GM12878 (cell line): ENCODE measurements at regions not wholly inside any gene's neighbourhood (a gene's known extent, or its start where the extent isn't known, plus 50 kb on each side); places are given as distances from the start of the nearest gene placed in this dataset.

ENCODE experiments used
- ATAC-seq: fragments of 200-7000 bp; cut with Tn5 transposase; 3 replicates; pipeline ENCODE4 v1.9.1; 2020; ENCODE audit warnings: mild to moderate bottlenecking, moderate library complexity
- BruUV-seq: library from RNA; stranded (reverse); fragments of 400-500 nt; replicated peaks from 2 replicates; lab custom pipeline; 2021; lab: Mats Ljungman, UMichigan
- CTCF ChIA-PET: fragments of 300-600 bp; sonication (Branson Sonifier 250); formaldehyde crosslinking; extraction: SDS; loops from one replicate; lab custom pipeline; 2021; ENCODE audit warnings: inconsistent platforms; lab: Yijun Ruan, JAX
- POLR2A ChIA-PET: fragments of 350-600 bp; formaldehyde crosslinking; extraction: SDS; loops from one replicate; lab custom pipeline; 2021; ENCODE audit warnings: inconsistent platforms; lab: Charles Lee
- RAD21 ChIA-PET: fragments of 300-600 bp; sonication (Branson Sonifier 250); formaldehyde crosslinking; loops from one replicate; lab custom pipeline; 2023; ENCODE audit warnings: antibody characterized with exemption; ENCODE audit not compliant: unreplicated experiment; lab: Charles Lee
- SMC1A ChIA-PET: fragments of 300-600 bp; sonication (Branson Sonifier 250); formaldehyde crosslinking; loops from one replicate; lab custom pipeline; 2023; ENCODE audit not compliant: unreplicated experiment, uncharacterized antibody; lab: Charles Lee
- DNase-seq: peaks from one replicate; pipeline ENCODE4 v3.0.0-alpha.2; 2011; ENCODE audit warnings: low read depth, low spot score
- FAIRE-seq: peaks from 3 replicates; lab custom pipeline; 2011; peaks lifted over from hg19 to GRCh38; lab: Jason Lieb, UNC
- H2AFZ ChIP-seq: 2 replicates; pipeline ENCODE4 v1.6.0; 2011; ENCODE audit warnings: low read depth, low read length, control low read depth; ENCODE audit not compliant: control insufficient read depth
- H3K27ac ChIP-seq: 2 replicates; pipeline ENCODE4 v1.5.1; 2011; ENCODE audit warnings: control low read depth; ENCODE audit not compliant: control insufficient read depth, insufficient read depth
- H3K27me3 ChIP-seq, 2 experiments: replicated peaks in 1 of 2; 2 replicates each; pipeline versions ENCODE4 v1.6.0 to v1.6.1; 2011; ENCODE audit warnings: low read length in 1 of 2; ENCODE audit not compliant: control insufficient read depth in 2 of 2, insufficient read depth in 2 of 2
- H3K36me3 ChIP-seq, 2 experiments: 2 replicates each; pipeline ENCODE4 v1.5.1; 2011; ENCODE audit warnings: low read length in 1 of 2; ENCODE audit not compliant: control insufficient read depth in 2 of 2, insufficient read depth in 2 of 2
- H3K4me1 ChIP-seq: 2 replicates; pipeline ENCODE4 v1.6.1; 2011; ENCODE audit warnings: mild to moderate bottlenecking, low read length, moderate library complexity, mixed read lengths; ENCODE audit not compliant: control insufficient read depth, insufficient read depth
- H3K4me2 ChIP-seq: 2 replicates; pipeline ENCODE4 v1.6.0; 2011; ENCODE audit warnings: control low read depth; ENCODE audit not compliant: control insufficient read depth, insufficient read depth
- H3K4me3 ChIP-seq: fragments of 200-600 bp; sonication (generic); 2 replicates; pipeline ENCODE4 v1.5.1; 2016
- H3K79me2 ChIP-seq: 2 replicates; pipeline ENCODE4 v1.6.0; 2011; ENCODE audit warnings: low read length; ENCODE audit not compliant: control insufficient read depth, insufficient read depth
- H3K9ac ChIP-seq: 2 replicates; pipeline ENCODE4 v1.8.0; 2011; ENCODE audit warnings: low read length, control low read depth, mixed read lengths; ENCODE audit not compliant: control insufficient read depth, insufficient read depth
- H3K9me3 ChIP-seq: replicated peaks from 3 replicates; pipeline ENCODE4 v1.5.1; 2011; ENCODE audit warnings: mild to moderate bottlenecking, low read length; ENCODE audit not compliant: control insufficient read depth, insufficient read depth
- H4K20me1 ChIP-seq: 2 replicates; pipeline ENCODE4 v1.6.0; 2011; ENCODE audit not compliant: control insufficient read depth, insufficient read depth
- ASH2L ChIP-seq: fragments of 300-600, 200-600 bp; sonication (generic); IDR thresholded peaks from 2 replicates; pipeline ENCODE4 v1.6.1; 2017; ENCODE audit warnings: low read depth, mild to moderate bottlenecking, borderline replicate concordance
- BACH1 ChIP-seq: fragments of 450-650 bp; IDR thresholded peaks from 2 replicates; pipeline ENCODE4 v1.6.1; 2017; ENCODE audit warnings: mild to moderate bottlenecking, borderline replicate concordance
- BHLHE40 ChIP-seq, 2 experiments: fragments of 450-650 bp in 1 of 2; IDR thresholded peaks; 2 replicates each; pipeline ENCODE4 v1.6.1; 2011 to 2017; ENCODE audit warnings: low read depth in 2 of 2, borderline replicate concordance in 1 of 2, improper control_type of control experiment in 1 of 2, low read length in 1 of 2, mild to moderate bottlenecking in 1 of 2
- CHD1 ChIP-seq: IDR thresholded peaks from 2 replicates; pipeline ENCODE4 v1.6.1; 2012; ENCODE audit warnings: low read depth, low read length, improper control_type of control experiment
- CHD2 ChIP-seq: IDR thresholded peaks from 2 replicates; pipeline ENCODE4 v1.6.1; 2011; ENCODE audit warnings: low read depth, low read length, improper control_type of control experiment, borderline replicate concordance
- CHD4 ChIP-seq: fragments of 200-600 bp; sonication (generic); IDR thresholded peaks from 2 replicates; pipeline ENCODE4 v1.6.1; 2016; ENCODE audit warnings: mild to moderate bottlenecking
- DPF2 ChIP-seq: fragments of 450-650 bp; IDR thresholded peaks from 2 replicates; pipeline ENCODE4 v1.6.1; 2017; ENCODE audit warnings: mild to moderate bottlenecking
- EED ChIP-seq: sonication (generic); IDR thresholded peaks from 2 replicates; pipeline ENCODE4 v1.6.1; 2016; ENCODE audit warnings: antibody characterized with exemption, low read depth
- FOS ChIP-seq: IDR thresholded peaks from 3 replicates; pipeline ENCODE4 v1.6.1; 2011; ENCODE audit warnings: borderline replicate concordance; ENCODE audit not compliant: insufficient read length; ENCODE audit errors: extremely low read depth
- IRF4 ChIP-seq: IDR thresholded peaks from 2 replicates; pipeline ENCODE4 v1.6.1; 2011; ENCODE audit warnings: low read depth, low read length
- JUND ChIP-seq: IDR thresholded peaks from 2 replicates; pipeline ENCODE4 v1.6.1; 2012; ENCODE audit warnings: low read depth, mild to moderate bottlenecking, low read length, improper control_type of control experiment, moderate library complexity
- NBN ChIP-seq: fragments of 450-650 bp; IDR thresholded peaks from 2 replicates; pipeline ENCODE4 v1.6.1; 2016
- RELA ChIP-seq: fragments of 450-650 bp; IDR thresholded peaks from 2 replicates; pipeline ENCODE4 v1.8.0; 2014; ENCODE audit warnings: borderline replicate concordance; ENCODE audit not compliant: partially characterized antibody
- RUNX3 ChIP-seq: IDR thresholded peaks from 2 replicates; pipeline ENCODE4 v1.6.1; 2012; ENCODE audit warnings: low read length, inconsistent platforms
- ZNF207 ChIP-seq: fragments of 450-650 bp; IDR thresholded peaks from 2 replicates; pipeline ENCODE4 v1.6.1; 2014; ENCODE audit warnings: antibody characterized with exemption, mild to moderate bottlenecking, borderline replicate concordance
- ZNF384 ChIP-seq: IDR thresholded peaks from 2 replicates; pipeline ENCODE4 v1.6.1; 2012; ENCODE audit warnings: low read depth, mild to moderate bottlenecking, low read length, improper control_type of control experiment, borderline replicate concordance
- WGBS: methylation state at CpG from one replicate; pipeline ENCODE4 v1.1.6; 2016; ENCODE audit warnings: low lambda C conversion rate; ENCODE audit not compliant: insufficient replicate concordance, insufficient coverage; ENCODE audit errors: missing lambda C conversion rate; 5-methylcytosine and 5-hydroxymethylcytosine counted together
- in situ Hi-C: fragments of 300-500 bp; cut with MboI; formaldehyde crosslinking; loops from 9 replicates; pipeline ENCODE4 v1.14.3; 2018; ENCODE audit warnings: mixed read lengths
- intact Hi-C: fragments of 100-400 bp; cut with micrococcal nuclease; formaldehyde crosslinking; loops from one replicate; pipeline ENCODE4 v1.14.2; 2022; ENCODE audit not compliant: unreplicated experiment
- TF ChIP-seq, protein P1 (sequence below): fragments of 450-650 bp; IDR thresholded peaks from 2 replicates; pipeline ENCODE4 v1.6.1; 2018; ENCODE audit warnings: mild to moderate bottlenecking, low read depth, moderate library complexity; ENCODE audit not compliant: partially characterized antibody
- TF ChIP-seq, protein P2 (sequence below): fragments of 450-650 bp; IDR thresholded peaks from 2 replicates; pipeline ENCODE4 v1.6.1; 2017; ENCODE audit warnings: borderline replicate concordance
- TF ChIP-seq, protein P3 (sequence below): fragments of 450-650 bp; formaldehyde crosslinking; IDR thresholded peaks from 2 replicates; pipeline ENCODE4 v1.4.0; 2022; ENCODE audit warnings: mild to moderate bottlenecking, moderate library complexity

DNA sequence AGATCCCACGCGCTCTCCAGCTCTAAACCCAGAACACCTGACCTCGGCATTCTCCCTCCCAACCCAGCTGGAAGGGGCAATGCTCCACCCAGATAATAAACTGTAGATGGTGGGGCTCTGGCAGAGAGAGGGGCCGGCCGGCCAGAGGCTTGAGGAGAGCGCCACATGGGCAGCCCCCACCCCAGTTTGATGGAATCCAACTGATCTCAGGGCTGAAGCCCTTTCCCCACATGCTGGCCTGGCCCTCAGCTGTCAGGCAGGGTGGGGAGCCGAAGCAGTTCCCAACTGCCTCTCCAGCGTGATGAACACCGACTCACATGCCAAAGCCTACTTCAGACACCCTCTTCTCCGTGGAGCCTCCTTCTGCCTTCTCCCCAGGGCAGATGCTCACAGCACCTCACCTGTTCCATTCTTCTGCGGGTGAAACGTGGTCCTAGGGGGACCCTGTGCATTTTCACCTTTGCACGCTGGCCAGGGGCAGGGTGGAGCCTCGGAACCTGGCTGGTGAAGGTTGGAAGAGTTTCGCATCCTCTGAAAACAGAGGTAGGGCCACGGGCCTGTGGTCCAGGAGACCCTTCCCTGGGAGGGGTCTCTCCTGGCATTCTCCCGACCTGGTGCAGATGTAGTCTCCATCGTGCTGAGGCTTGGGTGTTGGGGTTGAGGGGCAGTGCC lies 65.7 kb upstream of the ZNF469 start:
- Histone ChIP-seq H3K9ac (no peak overlapping the region), H3K36me3 (no peaks in the 10 kb centered on the region), H3K4me2 (no peak overlapping the region), H2AFZ (no peak overlapping the region), H3K9me3 (no peaks in the 10 kb centered on the region; the same call in 2 of the 3 replicates), H3K79me2 (no peaks in the 10 kb centered on the region), H4K20me1 (no peaks in the 10 kb centered on the region), H3K27ac (no peak overlapping the region), H3K4me3 (no peak overlapping the region), H3K27me3 (no peaks in the 10 kb centered on the region), H3K4me1 (no peaks in the 10 kb centered on the region)
- ChIA-PET SMC1A (no interaction called here), POLR2A (no interaction called here), RAD21 (no interaction called here), CTCF (no interaction called here)
- 45% methylated on average over 17 of the region's 18 CpGs for WGBS
- FAIRE-seq = no peak
- intact Hi-C loops (no loop called here), in situ Hi-C loops (no loop called here)
- TF ChIP-seq CHD1 (no peak), RELA (no peak), RUNX3 (no peak), CHD4 (no peak), ZNF207 (no peak), ZNF384 (no peak), ASH2L (no peak), NBN (no peak), BACH1 (no peak), FOS (no peak), JUND (no peak), IRF4 (no peak), DPF2 (no peak), CHD2 (no peak), EED (no peak), BHLHE40 (IDR thresholded peaks at IDR 0.05; ENCODE audit: borderline replicate concordance in 1 of 2, low read depth in 2 of 2, low read length in 1 of 2) (no peak)
- TF ChIP-seq, protein P1, sequence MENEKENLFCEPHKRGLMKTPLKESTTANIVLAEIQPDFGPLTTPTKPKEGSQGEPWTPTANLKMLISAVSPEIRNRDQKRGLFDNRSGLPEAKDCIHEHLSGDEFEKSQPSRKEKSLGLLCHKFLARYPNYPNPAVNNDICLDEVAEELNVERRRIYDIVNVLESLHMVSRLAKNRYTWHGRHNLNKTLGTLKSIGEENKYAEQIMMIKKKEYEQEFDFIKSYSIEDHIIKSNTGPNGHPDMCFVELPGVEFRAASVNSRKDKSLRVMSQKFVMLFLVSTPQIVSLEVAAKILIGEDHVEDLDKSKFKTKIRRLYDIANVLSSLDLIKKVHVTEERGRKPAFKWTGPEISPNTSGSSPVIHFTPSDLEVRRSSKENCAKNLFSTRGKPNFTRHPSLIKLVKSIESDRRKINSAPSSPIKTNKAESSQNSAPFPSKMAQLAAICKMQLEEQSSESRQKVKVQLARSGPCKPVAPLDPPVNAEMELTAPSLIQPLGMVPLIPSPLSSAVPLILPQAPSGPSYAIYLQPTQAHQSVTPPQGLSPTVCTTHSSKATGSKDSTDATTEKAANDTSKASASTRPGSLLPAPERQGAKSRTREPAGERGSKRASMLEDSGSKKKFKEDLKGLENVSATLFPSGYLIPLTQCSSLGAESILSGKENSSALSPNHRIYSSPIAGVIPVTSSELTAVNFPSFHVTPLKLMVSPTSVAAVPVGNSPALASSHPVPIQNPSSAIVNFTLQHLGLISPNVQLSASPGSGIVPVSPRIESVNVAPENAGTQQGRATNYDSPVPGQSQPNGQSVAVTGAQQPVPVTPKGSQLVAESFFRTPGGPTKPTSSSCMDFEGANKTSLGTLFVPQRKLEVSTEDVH = no peak
- TF ChIP-seq, protein P2, sequence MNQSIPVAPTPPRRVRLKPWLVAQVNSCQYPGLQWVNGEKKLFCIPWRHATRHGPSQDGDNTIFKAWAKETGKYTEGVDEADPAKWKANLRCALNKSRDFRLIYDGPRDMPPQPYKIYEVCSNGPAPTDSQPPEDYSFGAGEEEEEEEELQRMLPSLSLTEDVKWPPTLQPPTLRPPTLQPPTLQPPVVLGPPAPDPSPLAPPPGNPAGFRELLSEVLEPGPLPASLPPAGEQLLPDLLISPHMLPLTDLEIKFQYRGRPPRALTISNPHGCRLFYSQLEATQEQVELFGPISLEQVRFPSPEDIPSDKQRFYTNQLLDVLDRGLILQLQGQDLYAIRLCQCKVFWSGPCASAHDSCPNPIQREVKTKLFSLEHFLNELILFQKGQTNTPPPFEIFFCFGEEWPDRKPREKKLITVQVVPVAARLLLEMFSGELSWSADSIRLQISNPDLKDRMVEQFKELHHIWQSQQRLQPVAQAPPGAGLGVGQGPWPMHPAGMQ = no peak
- TF ChIP-seq, protein P3, sequence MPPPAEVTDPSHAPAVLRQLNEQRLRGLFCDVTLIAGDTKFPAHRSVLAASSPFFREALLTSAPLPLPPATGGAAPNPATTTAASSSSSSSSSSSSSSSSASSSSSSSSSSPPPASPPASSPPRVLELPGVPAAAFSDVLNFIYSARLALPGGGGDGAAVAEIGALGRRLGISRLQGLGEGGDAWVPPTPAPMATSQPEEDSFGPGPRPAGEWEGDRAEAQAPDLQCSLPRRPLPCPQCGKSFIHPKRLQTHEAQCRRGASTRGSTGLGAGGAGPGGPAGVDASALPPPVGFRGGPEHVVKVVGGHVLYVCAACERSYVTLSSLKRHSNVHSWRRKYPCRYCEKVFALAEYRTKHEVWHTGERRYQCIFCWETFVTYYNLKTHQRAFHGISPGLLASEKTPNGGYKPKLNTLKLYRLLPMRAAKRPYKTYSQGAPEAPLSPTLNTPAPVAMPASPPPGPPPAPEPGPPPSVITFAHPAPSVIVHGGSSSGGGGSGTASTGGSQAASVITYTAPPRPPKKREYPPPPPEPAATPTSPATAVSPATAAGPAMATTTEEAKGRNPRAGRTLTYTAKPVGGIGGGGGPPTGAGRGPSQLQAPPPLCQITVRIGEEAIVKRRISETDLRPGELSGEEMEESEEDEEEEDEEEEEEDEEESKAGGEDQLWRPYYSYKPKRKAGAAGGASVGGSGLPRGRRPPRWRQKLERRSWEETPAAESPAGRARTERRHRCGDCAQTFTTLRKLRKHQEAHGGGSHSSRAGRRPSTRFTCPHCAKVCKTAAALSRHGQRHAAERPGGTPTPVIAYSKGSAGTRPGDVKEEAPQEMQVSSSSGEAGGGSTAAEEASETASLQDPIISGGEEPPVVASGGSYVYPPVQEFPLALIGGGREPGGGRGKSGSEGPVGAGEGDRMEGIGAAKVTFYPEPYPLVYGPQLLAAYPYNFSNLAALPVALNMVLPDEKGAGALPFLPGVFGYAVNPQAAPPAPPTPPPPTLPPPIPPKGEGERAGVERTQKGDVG (CRISPR knock-in tag) = no peak
- DNase-seq = no peak
- no TSS peak for BruUV-seq
- no peak for ATAC-seq
